Common myeloid progenitor, CD34-positive (primary cell): ENCODE measurements at regions not wholly inside any gene's neighbourhood (a gene's known extent, or its start where the extent isn't known, plus 50 kb on each side); places are given as distances from the start of the nearest gene placed in this dataset.

ENCODE experiments used
- CTCF ChIA-PET: fragments of 350-600 bp; sonication (Branson Sonifier 250); formaldehyde crosslinking; loops from one replicate; lab custom pipeline; 2021; ENCODE audit warnings: antibody characterized with exemption; lab: Charles Lee
- POLR2A ChIA-PET: fragments of 350-600 bp; sonication (Branson Sonifier 250); formaldehyde crosslinking; loops from one replicate; lab custom pipeline; 2021; ENCODE audit warnings: antibody characterized with exemption; lab: Charles Lee
- DNase-seq, 3 donors: peaks; one replicate each; pipeline versions ENCODE4 v3.0.0 to v3.0.0-alpha.2; 2013
- H3K27ac ChIP-seq, 2 experiments: 1 replicate in 1 of 2; 2 replicates in 1 of 2; pipeline ENCODE4 v1.7.0; 2013; ENCODE audit warnings: inconsistent platforms in 2 of 2, low read length in 2 of 2, mild to moderate bottlenecking in 2 of 2, low read depth in 1 of 2, moderate library complexity in 1 of 2; ENCODE audit not compliant: severe bottlenecking in 2 of 2, insufficient read depth in 1 of 2, poor library complexity in 1 of 2
- H3K27me3 ChIP-seq, 5 experiments: replicated peaks in 2 of 5; 1 replicate in 3 of 5; 2 replicates in 2 of 5; pipeline versions ENCODE4 v1.6.1 to v1.7.0; 2013; ENCODE audit warnings: low read length in 4 of 5, mild to moderate bottlenecking in 2 of 5, moderate library complexity in 2 of 5, inconsistent platforms in 1 of 5; ENCODE audit not compliant: insufficient read depth in 5 of 5, control insufficient read depth in 4 of 5
- H3K36me3 ChIP-seq, 4 experiments: 1 replicate in 2 of 4; 2 replicates in 2 of 4; pipeline versions ENCODE4 v1.6.1 to v1.7.0; 2013; ENCODE audit warnings: low read length in 3 of 4, control low read depth in 1 of 4, mild to moderate bottlenecking in 1 of 4; ENCODE audit not compliant: control insufficient read depth in 4 of 4, insufficient read depth in 4 of 4
- H3K4me1 ChIP-seq, 4 experiments: 1 replicate in 3 of 4; 2 replicates in 1 of 4; pipeline versions ENCODE4 v1.6.1 to v1.7.1; 2013; ENCODE audit warnings: low read length in 3 of 4, mild to moderate bottlenecking in 3 of 4, control low read depth in 1 of 4, inconsistent platforms in 1 of 4, moderate library complexity in 1 of 4; ENCODE audit not compliant: control insufficient read depth in 4 of 4, insufficient read depth in 4 of 4; ENCODE audit errors: control extremely low read depth in 1 of 4
- H3K4me3 ChIP-seq, 7 experiments: 1 replicate in 4 of 7; 2 replicates in 3 of 7; pipeline versions ENCODE4 v1.5.1 to v1.7.0; 2013; ENCODE audit warnings: mild to moderate bottlenecking in 7 of 7, low read length in 6 of 7, moderate library complexity in 6 of 7, inconsistent platforms in 2 of 7, low read depth in 2 of 7, control low read depth in 1 of 7; ENCODE audit not compliant: insufficient read depth in 4 of 7, control insufficient read depth in 1 of 7; ENCODE audit errors: extremely low read depth in 1 of 7
- H3K9me3 ChIP-seq, 5 experiments: 1 replicate in 4 of 5; 2 replicates in 1 of 5; pipeline versions ENCODE4 v1.6.1 to v1.7.1; 2013; ENCODE audit warnings: low read length in 4 of 5, mild to moderate bottlenecking in 2 of 5, inconsistent platforms in 1 of 5, low read depth in 1 of 5, moderate library complexity in 1 of 5; ENCODE audit not compliant: control insufficient read depth in 4 of 5, insufficient read depth in 2 of 5; ENCODE audit errors: control extremely low read depth in 1 of 5
- WGBS: methylation state at CpG from one replicate; pipeline ENCODE4 v1.1.5; 2013; ENCODE audit not compliant: insufficient coverage; 5-methylcytosine and 5-hydroxymethylcytosine counted together

DNA sequence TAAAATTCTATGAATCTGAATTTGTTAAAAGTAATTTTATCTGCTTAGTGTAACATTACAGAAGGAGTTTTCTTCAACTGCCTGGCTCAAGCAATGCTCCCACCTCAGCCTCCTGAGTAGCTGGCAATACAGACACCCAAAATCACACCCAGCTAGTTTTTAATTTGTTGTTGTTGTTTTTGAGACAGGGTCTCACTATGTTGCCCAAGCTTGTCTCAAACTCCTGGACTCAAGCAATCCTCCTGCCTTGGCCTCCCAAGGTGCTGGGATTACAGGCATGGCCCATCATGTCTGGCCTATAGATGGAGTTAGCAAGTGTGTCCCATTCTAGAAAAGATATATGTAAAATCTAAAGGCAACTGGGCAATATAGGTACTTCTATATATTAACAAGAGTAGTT lies 1580.4 kb upstream of the PRR20A start:
- H3K27ac ChIP-seq, result no peak overlapping the region
- CTCF ChIA-PET, result no interaction called here
- H3K27me3 ChIP-seq, result no peaks in the 10 kb centered on the region
- no peak for DNase-seq
- peaks cover 0 to 2% (median 0%) of the 10 kb centered on the region in 5 experiments for H3K9me3 ChIP-seq
- H3K4me3 ChIP-seq, result no peak overlapping the region
- no peaks in the 10 kb centered on the region for H3K36me3 ChIP-seq
- no peaks in the 10 kb centered on the region for H3K4me1 ChIP-seq
- POLR2A ChIA-PET, result no interaction called here

DNA sequence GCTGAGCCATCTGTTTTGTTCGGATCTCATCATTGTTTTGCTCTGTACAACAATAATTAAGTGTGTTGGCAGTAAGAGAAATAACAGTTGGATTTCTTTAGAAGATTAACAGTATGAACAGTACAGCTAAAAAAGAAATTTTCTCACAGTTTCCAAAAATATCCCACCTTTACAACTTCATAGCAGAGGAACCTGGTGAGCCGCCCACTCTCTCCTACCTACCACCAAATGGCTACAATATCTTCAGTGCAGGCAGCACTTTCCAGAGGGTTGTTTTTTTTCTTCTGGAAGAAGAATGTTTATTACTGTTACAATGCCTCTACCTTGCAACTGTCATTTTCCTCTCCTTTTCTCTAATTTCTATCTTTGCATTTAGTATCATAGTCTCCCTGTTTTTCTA lies 1577.5 kb upstream of the PRR20A start:
- WGBS, result 80% methylated on average over 1 of the region's 2 CpGs
- no peaks in the 10 kb centered on the region for H3K27me3 ChIP-seq
- DNase-seq, result no peak
- POLR2A ChIA-PET, result no interaction called here
- peaks cover 0 to 2% (median 0%) of the 10 kb centered on the region in 5 experiments for H3K9me3 ChIP-seq
- H3K36me3 ChIP-seq, result no peaks in the 10 kb centered on the region
- no peak overlapping the region for H3K27ac ChIP-seq
- H3K4me1 ChIP-seq, result no peaks in the 10 kb centered on the region
- CTCF ChIA-PET, result no interaction called here
- H3K4me3 ChIP-seq, result no peak overlapping the region

DNA sequence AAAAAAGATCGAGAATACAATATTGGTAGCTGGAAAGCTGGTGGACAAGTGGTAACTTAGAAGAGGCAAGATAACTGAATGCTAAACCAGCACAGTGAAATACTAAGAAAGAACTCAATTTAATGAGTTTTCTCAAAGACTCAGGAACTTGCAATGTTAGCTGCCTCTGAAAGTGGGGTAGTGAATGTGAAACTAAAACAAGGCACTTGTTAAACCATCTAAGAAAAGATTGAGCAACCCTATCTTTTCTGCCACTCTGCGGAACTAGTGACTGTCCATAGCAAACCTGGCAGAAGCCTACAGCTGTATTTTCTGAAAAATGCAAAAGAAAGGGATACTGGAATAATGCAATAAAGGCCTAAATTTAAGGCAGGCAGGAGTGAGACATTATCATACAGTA lies 1574.4 kb upstream of the PRR20A start:
- no peaks in the 10 kb centered on the region for H3K27me3 ChIP-seq
- H3K9me3 ChIP-seq, result peaks cover 0 to 2% (median 0%) of the 10 kb centered on the region in 5 experiments
- ChIA-PET POLR2A (no interaction called here), CTCF (no interaction called here)
- H3K4me3 ChIP-seq, result no peak overlapping the region
- 80% methylated on average over 1 of the region's 2 CpGs for WGBS
- H3K36me3 ChIP-seq, result no peaks in the 10 kb centered on the region
- no peak for DNase-seq
- H3K4me1 ChIP-seq, result no peaks in the 10 kb centered on the region
- H3K27ac ChIP-seq, result no peak overlapping the region

DNA sequence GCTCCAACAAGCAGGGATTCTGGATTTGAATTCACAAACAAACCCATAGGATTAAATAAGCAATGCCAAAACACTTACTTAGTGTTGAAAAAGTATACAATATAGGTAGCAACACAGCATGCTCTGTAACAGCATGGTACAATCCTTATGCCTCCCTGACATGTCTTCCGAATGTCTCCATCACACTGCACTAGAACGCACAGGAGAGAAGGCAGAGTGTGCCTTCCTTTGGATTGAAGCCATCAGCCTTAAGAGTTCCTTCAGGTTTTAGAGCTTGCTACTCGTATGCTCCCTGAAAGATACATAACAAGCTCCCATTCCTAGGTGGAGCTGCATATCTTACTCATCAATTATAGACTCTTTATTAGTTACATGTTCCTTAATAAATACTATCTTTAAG lies 1573.9 kb upstream of the PRR20A start:
- Histone ChIP-seq H3K36me3 (no peaks in the 10 kb centered on the region), H3K4me1 (no peaks in the 10 kb centered on the region), H3K27ac (no peak overlapping the region), H3K4me3 (no peak overlapping the region), H3K27me3 (no peaks in the 10 kb centered on the region), H3K9me3 (peaks cover 0 to 2% (median 0%) of the 10 kb centered on the region in 5 experiments)
- no peak for DNase-seq
- ChIA-PET POLR2A (no interaction called here), CTCF (no interaction called here)
- 84% methylated on average over 3 of the region's 3 CpGs for WGBS

DNA sequence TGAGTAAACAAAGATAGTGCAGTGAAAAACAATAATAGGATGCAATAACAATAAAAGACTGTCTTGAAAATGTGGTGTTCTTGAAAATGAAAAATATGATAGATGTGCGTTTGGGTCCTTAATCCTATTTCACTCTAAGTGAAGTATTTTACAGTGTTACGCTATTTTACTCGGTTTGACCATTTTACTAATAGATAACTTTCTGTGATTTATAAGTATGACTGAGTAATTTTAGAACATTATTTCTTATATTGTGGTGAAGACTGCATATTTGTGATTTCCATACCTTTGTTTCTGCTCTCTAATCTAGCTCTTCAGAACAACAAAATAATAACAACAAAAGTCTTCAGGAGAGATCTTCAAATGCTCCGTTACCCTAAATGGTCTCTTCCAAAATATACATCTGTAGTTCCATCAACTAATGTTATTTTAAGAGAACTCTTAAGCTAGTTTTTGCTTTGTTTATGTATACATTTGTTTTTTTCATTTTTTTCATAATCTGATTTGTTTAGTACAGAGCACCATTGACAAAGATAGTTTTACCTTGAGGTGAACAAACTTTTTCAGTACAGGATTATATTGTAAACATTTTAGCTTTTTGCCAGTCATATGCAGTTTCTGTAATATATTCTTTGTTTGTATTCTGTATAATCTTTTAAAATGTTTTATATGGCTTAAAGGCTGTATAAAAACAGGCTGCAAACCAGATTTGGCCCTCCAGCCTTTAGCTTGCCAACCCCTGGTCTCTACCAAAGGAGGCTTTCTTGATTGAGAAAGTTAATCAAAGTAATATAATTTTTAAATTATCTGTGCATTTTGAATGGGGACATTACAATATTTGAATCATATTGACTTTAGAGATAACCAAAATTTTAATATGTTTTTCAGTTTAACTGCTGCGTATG lies 1572.7 kb upstream of the PRR20A start:
- Histone ChIP-seq H3K27me3 (no peaks in the 10 kb centered on the region), H3K9me3 (peaks cover 0 to 2% (median 0%) of the 10 kb centered on the region in 5 experiments), H3K27ac (no peak overlapping the region), H3K36me3 (no peaks in the 10 kb centered on the region), H3K4me3 (no peak overlapping the region), H3K4me1 (no peaks in the 10 kb centered on the region)
- DNase-seq, result no peak
- no CpG with 5 or more reads among the region's 5 CpGs for WGBS
- ChIA-PET CTCF (no interaction called here), POLR2A (no interaction called here)

DNA sequence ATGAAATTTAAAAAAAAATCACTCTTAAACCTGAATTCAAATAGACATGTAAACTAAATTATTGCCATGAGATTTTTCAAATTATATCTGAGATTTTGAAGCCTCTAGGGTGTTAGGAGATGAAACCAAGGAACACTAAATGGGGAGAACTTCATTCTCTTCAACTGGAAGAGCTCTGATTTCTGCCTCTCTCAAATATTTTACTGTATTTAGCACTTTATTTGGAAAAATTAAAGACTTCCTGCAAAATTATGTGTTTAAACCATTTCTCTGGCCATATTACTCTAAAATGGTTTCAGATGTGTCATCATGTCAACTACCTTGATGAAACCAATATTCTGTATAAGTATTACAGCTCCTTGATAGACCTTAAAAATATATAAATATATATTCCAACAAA lies 1571.6 kb upstream of the PRR20A start:
- H3K9me3 ChIP-seq, result no peaks in the 10 kb centered on the region
- H3K4me3 ChIP-seq, result no peak overlapping the region
- H3K36me3 ChIP-seq, result no peaks in the 10 kb centered on the region
- no peak for DNase-seq
- no peaks in the 10 kb centered on the region for H3K4me1 ChIP-seq
- H3K27ac ChIP-seq, result no peak overlapping the region
- POLR2A ChIA-PET, result no interaction called here
- H3K27me3 ChIP-seq, result no peaks in the 10 kb centered on the region
- CTCF ChIA-PET, result no interaction called here

DNA sequence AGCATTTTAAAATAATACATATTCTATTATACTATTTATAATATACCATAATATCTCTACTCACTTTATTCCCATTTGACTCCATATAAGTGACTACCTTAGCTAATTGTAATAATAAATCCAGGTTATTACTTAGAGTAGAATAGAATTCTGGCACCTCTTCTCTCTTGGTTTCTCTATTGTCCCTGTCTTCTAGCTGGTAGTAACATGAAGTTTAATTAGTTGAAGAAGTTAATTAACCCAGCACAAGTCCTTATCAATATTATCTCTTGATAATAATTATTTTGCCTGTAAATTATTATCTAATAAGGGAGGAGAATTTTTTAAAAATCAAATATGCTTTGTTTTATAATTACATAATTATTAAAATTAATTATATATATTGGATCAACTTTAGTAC lies 1571.2 kb upstream of the PRR20A start:
- H3K36me3 ChIP-seq, result no peaks in the 10 kb centered on the region
- H3K4me1 ChIP-seq, result no peaks in the 10 kb centered on the region
- H3K4me3 ChIP-seq, result no peak overlapping the region
- CTCF ChIA-PET, result no interaction called here
- H3K27me3 ChIP-seq, result no peaks in the 10 kb centered on the region
- DNase-seq, result no peak
- H3K9me3 ChIP-seq, result no peaks in the 10 kb centered on the region
- POLR2A ChIA-PET, result no interaction called here
- H3K27ac ChIP-seq, result no peak overlapping the region
